ENCODE measurements at regions not wholly inside any gene's neighbourhood (a gene's known extent, or its start where the extent isn't known, plus 50 kb on each side); places are given as distances from the start of the nearest gene placed in this dataset.

GRCh38 chr1:208357644-208358507 is 113.7 kb upstream of the PLXNA2 start:
- 81 to 96% methylated on average over 6 to 8 of the region's 8 CpGs for WGBS, 2 experiments (ENCODE audit: insufficient coverage in 1 of 2, insufficient read length in 1 of 2)
- peaks cover 28% of the 10 kb centered on the region for H3K4me1 ChIP-seq (ENCODE audit: control insufficient read depth, insufficient read depth, low read length)
- H3K27me3 Mint-ChIP-seq (ENCODE audit: insufficient read depth), result peaks cover 8% of the 10 kb centered on the region
- peaks cover 42% of the 10 kb centered on the region for H3K4me1 Mint-ChIP-seq
- no peak for DNase-seq
- TF ChIP-seq CTCF (conservative IDR thresholded peaks at IDR 0.05), result no peak
- H3K4me3 ChIP-seq (ENCODE audit: low read length), result no peak overlapping the region
- no peaks in the 10 kb centered on the region for H3K36me3 ChIP-seq (ENCODE audit: control insufficient read depth, insufficient read depth, low read length)
- no peak overlapping the region for H3K9ac ChIP-seq (ENCODE audit: extremely low read depth, low read length, poor library complexity, severe bottlenecking)
- H3K4me3 Mint-ChIP-seq, result no peak overlapping the region
- no peak overlapping the region for H3K27ac ChIP-seq (ENCODE audit: low read depth, low read length)
- H3K27ac Mint-ChIP-seq, result no peak overlapping the region
- no peaks in the 10 kb centered on the region for H3K36me3 Mint-ChIP-seq (ENCODE audit: low read depth)
- peaks cover 4% of the 10 kb centered on the region for H3K9me3 ChIP-seq (ENCODE audit: control insufficient read depth, low read length)
- H3K27me3 ChIP-seq (ENCODE audit: control insufficient read depth, insufficient read depth, low read length, poor library complexity, severe bottlenecking), result no peaks in the 10 kb centered on the region
- H3K9me3 Mint-ChIP-seq, result no peaks in the 10 kb centered on the region

GRCh38 chr1:208358651-208359050 is 114.5 kb upstream of the PLXNA2 start:
- DNase-seq, result no peak
- no peak for TF ChIP-seq CTCF (conservative IDR thresholded peaks at IDR 0.05)
- Mint-ChIP-seq H3K4me1 (peaks cover 42% of the 10 kb centered on the region), H3K9me3 (no peaks in the 10 kb centered on the region), H3K36me3 (ENCODE audit: low read depth) (no peaks in the 10 kb centered on the region), H3K27me3 (ENCODE audit: insufficient read depth) (peaks cover 8% of the 10 kb centered on the region), H3K27ac (no peak overlapping the region), H3K4me3 (no peak overlapping the region)
- Histone ChIP-seq H3K4me1 (ENCODE audit: control insufficient read depth, insufficient read depth, low read length) (peaks cover 28% of the 10 kb centered on the region), H3K27me3 (ENCODE audit: control insufficient read depth, insufficient read depth, low read length, poor library complexity, severe bottlenecking) (no peaks in the 10 kb centered on the region), H3K36me3 (ENCODE audit: control insufficient read depth, insufficient read depth, low read length) (no peaks in the 10 kb centered on the region), H3K4me3 (ENCODE audit: low read length) (no peak overlapping the region), H3K27ac (ENCODE audit: low read depth, low read length) (no peak overlapping the region), H3K9ac (ENCODE audit: extremely low read depth, low read length, poor library complexity, severe bottlenecking) (no peak overlapping the region), H3K9me3 (ENCODE audit: control insufficient read depth, low read length) (peaks cover 3% of the 10 kb centered on the region)
- WGBS, 2 experiments (ENCODE audit: insufficient coverage in 1 of 2, insufficient read length in 1 of 2), result 95 to 100% methylated on average over 2 to 4 of the region's 4 CpGs

- H3K27ac ChIP-seq (ENCODE audit: low read depth, low read length), result no peak overlapping the region
- H3K27me3 ChIP-seq (ENCODE audit: control insufficient read depth, insufficient read depth, low read length, poor library complexity, severe bottlenecking), result no peaks in the 10 kb centered on the region
- H3K4me3 Mint-ChIP-seq, result no peak overlapping the region
- H3K4me1 ChIP-seq (ENCODE audit: control insufficient read depth, insufficient read depth, low read length), result peaks cover 9% of the 10 kb centered on the region
- no peak overlapping the region for H3K27ac Mint-ChIP-seq
- peaks cover 2% of the 10 kb centered on the region for H3K9me3 Mint-ChIP-seq
- H3K9me3 ChIP-seq (ENCODE audit: control insufficient read depth, low read length), result peaks cover 18% of the 10 kb centered on the region
- H3K36me3 Mint-ChIP-seq (ENCODE audit: low read depth), result no peaks in the 10 kb centered on the region
- H3K36me3 ChIP-seq (ENCODE audit: control insufficient read depth, insufficient read depth, low read length), result no peaks in the 10 kb centered on the region
- TF ChIP-seq CTCF (conservative IDR thresholded peaks at IDR 0.05), result no peak
- WGBS, 2 experiments (ENCODE audit: insufficient coverage in 1 of 2, insufficient read length in 1 of 2), result 86 to 90% methylated on average over 2 of the region's 2 CpGs
- H3K27me3 Mint-ChIP-seq (ENCODE audit: insufficient read depth), result peaks cover 8% of the 10 kb centered on the region
- H3K4me1 Mint-ChIP-seq, result peaks cover 19% of the 10 kb centered on the region
- H3K9ac ChIP-seq (ENCODE audit: extremely low read depth, low read length, poor library complexity, severe bottlenecking), result no peak overlapping the region
- no peak for DNase-seq
- H3K4me3 ChIP-seq (ENCODE audit: low read length), result no peak overlapping the region
Measured at GRCh38 chr1:208362011-208362410, 117.8 kb upstream of the PLXNA2 start.

Measured in endodermal cell (in vitro differentiated cells).